Posterior cingulate gyrus (tissue), 11 donors: ENCODE measurements at regions not wholly inside any gene's neighbourhood (a gene's known extent, or its start where the extent isn't known, plus 50 kb on each side); places are given as distances from the start of the nearest gene placed in this dataset.

Experiments used
- DNase-seq, 10 donors: peaks; one replicate each; pipeline versions ENCODE4 v3.0.0 to v3.0.0-alpha.2; 2020 to 2021; ENCODE audit warnings: mixed read lengths in 3 of 10
- intact Hi-C: fragments of 100-400 bp; cut with DNase I; formaldehyde crosslinking; loops from one replicate; pipeline ENCODE4 v1.15.1; 2023

DNA sequence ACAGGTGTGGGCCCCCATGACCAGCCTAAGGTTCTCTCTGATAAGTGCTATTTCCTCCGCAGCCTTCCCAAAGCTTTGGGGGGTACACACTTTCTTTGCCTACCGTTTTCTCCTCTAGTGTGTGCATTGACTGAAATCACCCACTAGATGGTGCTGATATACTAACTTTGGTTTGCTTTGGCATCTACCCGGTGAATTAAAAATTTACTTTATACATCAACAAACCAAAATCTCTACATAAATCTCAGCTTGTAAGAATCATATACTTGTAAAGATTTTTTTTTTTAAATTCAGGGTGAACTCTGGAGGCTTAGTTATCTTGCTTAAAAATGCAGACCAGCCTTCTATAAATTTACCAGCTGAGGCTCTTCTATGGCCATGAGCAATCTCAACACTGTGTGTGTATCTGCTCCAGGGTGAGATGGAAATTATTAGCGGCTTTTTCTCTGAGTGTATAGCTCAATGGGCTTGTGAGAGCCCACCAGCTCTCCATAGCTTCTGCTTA lies 475.7 kb upstream of the TNC start:
- intact Hi-C loops: loop anchor here (2.0 to 10.0 kb wide), 5 partner anchors 551 to 1069 kb away; no protein-coding TSS in a partner anchor
- no peak for DNase-seq

- DNase-seq: no peak
- intact Hi-C loops: loop anchor here (5.0 to 10.0 kb wide), 3 partner anchors 550 to 1068 kb away; no protein-coding TSS in a partner anchor
These were observed 476.6 kb upstream of the TNC start for GRCh38 chr9:115594557-115594956.

- DNase-seq: peak in 1 of 10 donors; percentile 38
- intact Hi-C loops: loop anchor here (10.0 kb wide), 1 partner anchor 549 kb away; no protein-coding TSS in a partner anchor
These were observed 478.2 kb upstream of the TNC start for GRCh38 chr9:115596021-115596745.

DNA sequence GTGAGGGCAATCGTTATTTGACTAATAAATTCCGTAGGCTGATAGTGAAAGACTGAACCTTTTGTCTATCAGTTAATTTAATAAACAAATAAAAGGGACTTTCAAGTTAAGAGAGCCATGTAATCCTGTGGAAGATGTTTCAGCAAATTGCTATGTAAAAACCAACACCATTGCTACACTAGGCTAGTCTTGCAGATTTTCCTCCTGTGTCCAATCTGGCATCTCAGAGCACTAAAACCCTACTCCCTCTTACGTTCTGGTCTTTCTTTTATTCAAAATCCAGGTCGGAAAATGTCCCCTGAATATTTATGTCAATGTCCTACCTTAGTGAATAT lies 478.8 kb upstream of the TNC start:
- no peak for DNase-seq
- intact Hi-C loops: loop anchor here (10.0 kb wide), 1 partner anchor 548 kb away; no protein-coding TSS in a partner anchor

- intact Hi-C loops: loop anchor here (10.0 kb wide), 1 partner anchor 547 kb away; no protein-coding TSS in a partner anchor
- DNase-seq: no peak
These were observed 479.5 kb upstream of the TNC start for GRCh38 chr9:115597330-115597895.

DNA sequence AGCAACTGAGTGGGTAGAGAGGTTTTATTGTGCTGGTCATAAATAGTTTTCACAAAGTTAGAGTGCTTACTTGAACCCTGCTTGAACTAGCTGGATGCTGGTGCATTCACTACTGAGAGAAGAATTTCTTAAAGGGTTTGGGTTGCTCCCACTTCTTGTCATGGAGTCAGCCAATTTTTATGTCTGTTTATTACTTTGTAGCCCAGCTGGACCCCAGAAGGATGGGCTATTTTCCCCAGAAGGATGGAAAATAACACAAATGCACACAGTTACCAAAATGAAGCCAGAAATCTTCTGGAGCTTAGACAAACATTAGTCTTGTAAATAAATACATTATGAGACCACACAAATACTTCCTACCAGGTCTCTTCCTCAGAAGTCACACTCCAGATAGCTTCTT lies 480.8 kb upstream of the TNC start:
- DNase-seq: no peak
- intact Hi-C loops: loop anchor here (10.0 kb wide), 1 partner anchor 546 kb away; no protein-coding TSS in a partner anchor

- no peak for DNase-seq
- intact Hi-C loops: loop anchor here (10.0 kb wide), 1 partner anchor 545 kb away; no protein-coding TSS in a partner anchor
These were observed 481.9 kb upstream of the TNC start for GRCh38 chr9:115599898-115600297.

GRCh38 chr9:115601434-115601833 lies 483.5 kb upstream of the TNC start:
- DNase-seq: no peak
- intact Hi-C loops: no loop called here

- intact Hi-C loops: no loop called here
- no peak for DNase-seq
These were observed 487.0 kb upstream of the TNC start for GRCh38 chr9:115604831-115605483.

GRCh38 chr9:115606838-115607237 lies 488.9 kb upstream of the TNC start:
- DNase-seq: no peak
- intact Hi-C loops: no loop called here

GRCh38 chr9:115614326-115614999 lies 496.5 kb upstream of the TNC start:
- DNase-seq: no peak
- intact Hi-C loops: no loop called here

- DNase-seq: no peak
- intact Hi-C loops: no loop called here
These were observed 497.0 kb upstream of the TNC start for GRCh38 chr9:115615000-115615401.

DNA sequence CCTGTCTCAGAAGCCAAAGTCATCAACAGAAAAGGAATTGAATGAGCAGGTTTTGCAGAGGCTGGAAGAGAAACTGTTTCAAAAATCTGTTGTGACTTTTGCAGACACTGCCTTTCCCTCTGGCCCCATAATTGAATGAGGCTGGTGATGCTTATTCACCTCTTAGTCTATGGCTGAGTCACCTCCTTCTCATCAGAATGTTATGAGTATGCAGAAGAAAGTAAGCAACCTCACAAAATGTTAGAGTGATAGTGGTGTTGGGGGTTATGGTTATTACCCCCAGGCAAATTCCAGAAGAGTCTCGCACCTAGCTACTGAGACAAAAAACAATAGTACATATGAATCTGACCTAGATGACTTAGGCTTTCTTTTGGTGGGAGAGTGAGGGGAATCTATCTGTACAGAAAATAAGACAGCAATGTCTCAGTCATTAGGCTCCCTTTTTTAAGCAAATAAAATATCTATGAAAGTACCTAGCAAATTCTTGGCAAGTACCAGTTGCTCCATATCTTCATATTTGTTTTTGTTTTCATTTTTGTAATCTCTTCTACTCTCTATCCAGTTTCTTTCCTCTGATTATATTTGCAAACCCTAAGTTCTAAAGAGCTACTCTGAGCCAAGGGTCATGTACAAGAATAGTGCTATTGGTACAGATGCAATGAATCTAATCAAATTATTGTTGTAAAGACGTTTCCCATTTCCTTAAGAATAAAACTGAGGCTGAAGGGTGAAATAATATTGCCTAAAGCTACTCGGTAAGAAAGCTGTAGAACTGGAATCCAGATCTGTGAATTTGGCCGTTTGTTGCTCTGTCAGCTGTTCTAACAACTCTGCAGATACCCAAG lies 498.1 kb upstream of the TNC start:
- intact Hi-C loops: no loop called here
- no peak for DNase-seq

- intact Hi-C loops: no loop called here
- no peak for DNase-seq
These were observed 498.8 kb upstream of the TNC start for GRCh38 chr9:115616666-115617239.

GRCh38 chr9:115625251-115625650 lies 507.3 kb upstream of the TNC start:
- no peak for DNase-seq
- intact Hi-C loops: no loop called here

DNA sequence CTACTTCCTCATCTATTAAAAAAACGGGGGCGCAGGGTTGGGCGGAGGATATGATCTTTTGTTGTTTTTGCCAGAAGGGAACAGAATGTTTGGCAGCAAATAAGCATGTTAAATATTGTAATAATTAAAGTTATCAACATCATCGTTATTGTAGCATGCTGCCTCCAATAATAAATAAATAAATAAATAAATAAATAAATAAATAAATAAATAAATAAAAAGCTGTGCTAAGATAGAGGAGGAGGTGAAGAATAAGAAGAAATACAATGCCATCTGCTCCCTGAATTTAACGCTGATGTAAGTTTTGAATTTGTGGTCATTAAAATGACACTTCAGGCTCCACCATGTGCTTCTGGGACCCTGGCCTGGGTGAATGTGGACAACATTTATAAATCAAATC lies 508.0 kb upstream of the TNC start:
- no peak for DNase-seq
- intact Hi-C loops: no loop called here

- intact Hi-C loops: no loop called here
- DNase-seq: no peak
These were observed 509.6 kb upstream of the TNC start for GRCh38 chr9:115627511-115627910.

GRCh38 chr9:115628426-115628825 lies 510.5 kb upstream of the TNC start:
- intact Hi-C loops: no loop called here
- DNase-seq: no peak
